ENCODE measurements at regions not wholly inside any gene's neighbourhood (a gene's known extent, or its start where the extent isn't known, plus 50 kb on each side); places are given as distances from the start of the nearest gene placed in this dataset.

DNA sequence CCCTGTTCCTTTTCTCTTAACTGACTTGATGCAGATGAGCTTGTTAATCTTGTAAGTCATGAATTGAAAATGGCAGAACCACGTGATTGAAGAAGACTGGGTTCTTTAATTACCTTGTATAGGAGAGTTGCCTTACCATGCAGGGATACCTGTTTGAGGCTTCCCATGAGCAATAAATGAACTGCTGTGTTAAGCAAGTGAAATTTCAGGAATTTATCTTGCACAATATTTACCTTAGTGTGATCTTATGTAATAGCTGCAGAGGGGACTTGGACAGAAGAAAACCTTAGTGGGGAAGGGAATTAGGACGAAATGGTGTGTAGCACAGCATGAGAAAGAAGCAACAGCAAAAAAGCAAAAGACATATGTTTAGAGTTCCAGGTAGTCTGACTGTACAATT is 384.0 kb upstream of the TMEFF2 start:
- Histone ChIP-seq H3K27ac (ENCODE audit: low read depth, low read length) (no peak overlapping the region), H2BK15ac (ENCODE audit: low read length) (no peak overlapping the region), H2BK5ac (ENCODE audit: low read depth, low read length) (no peak overlapping the region), H4K8ac (ENCODE audit: extremely low read depth, insufficient read depth, low read length) (no peak overlapping the region), H4K5ac (ENCODE audit: insufficient read length, low read depth, low read length) (no peak overlapping the region), H3K23ac (ENCODE audit: insufficient read length) (no peak overlapping the region), H3K9me3 (ENCODE audit: insufficient read depth in 2 of 2, low read depth in 1 of 2, low read length in 1 of 2) (no peaks in the 10 kb centered on the region), H3K27me3 (replicated peaks in 1 of 4; ENCODE audit: control insufficient read depth in 3 of 4, extremely low read depth in 1 of 4, insufficient read depth in 3 of 4, low read length in 3 of 4) (no peaks in the 10 kb centered on the region), H3K4me1 (replicated peaks in 1 of 4; ENCODE audit: control insufficient read depth in 3 of 4, insufficient read depth in 4 of 4, low read length in 3 of 4) (no peaks in the 10 kb centered on the region), H3K14ac (ENCODE audit: insufficient read length) (no peak overlapping the region), H3K23me2 (ENCODE audit: low read depth, low read length) (no peaks in the 10 kb centered on the region), H3K56ac (replicated peaks; ENCODE audit: insufficient read length, low read depth, low read length) (no peak overlapping the region), H3K79me1 (ENCODE audit: low read depth, low read length) (no peaks in the 10 kb centered on the region), H4K20me1 (replicated peaks in 1 of 2; ENCODE audit: control insufficient read depth in 1 of 2, insufficient read depth in 2 of 2, low read length in 2 of 2) (no peaks in the 10 kb centered on the region), H3K18ac (ENCODE audit: extremely low read depth, low read length) (no peak overlapping the region), H2BK120ac (replicated peaks; ENCODE audit: low read depth, low read length) (no peak overlapping the region), H3K9ac (replicated peaks in 1 of 4; ENCODE audit: extremely low read depth in 1 of 4, low read depth in 3 of 4, low read length in 3 of 4) (no peak overlapping the region), H2BK12ac (ENCODE audit: low read depth, low read length) (no peak overlapping the region), H2BK20ac (ENCODE audit: low read length) (no peak overlapping the region), H4K91ac (replicated peaks; ENCODE audit: insufficient read length, low read length) (no peak overlapping the region), H3K36me3 (ENCODE audit: control insufficient read depth in 2 of 4, insufficient read depth in 4 of 4, low read length in 3 of 4) (no peaks in the 10 kb centered on the region), H3K4me2 (ENCODE audit: insufficient read depth in 1 of 2, low read depth in 2 of 2, low read length in 2 of 2) (no peak overlapping the region), H3K79me2 (ENCODE audit: control insufficient read depth in 1 of 2, insufficient read depth in 2 of 2, low read length in 2 of 2) (no peaks in the 10 kb centered on the region), H3K4me3 (ENCODE audit: extremely low read depth in 1 of 4, insufficient read depth in 2 of 4, low read depth in 3 of 4, low read length in 4 of 4) (no peak overlapping the region), H2AK5ac (ENCODE audit: low read depth, low read length) (no peak overlapping the region), H2AFZ (ENCODE audit: low read length) (no peak overlapping the region), H3K4ac (replicated peaks; ENCODE audit: insufficient read length, low read depth, low read length) (no peak overlapping the region)
- ChIA-PET CTCF (ENCODE audit: partially characterized antibody) (interaction anchor here (0.6 to 0.9 kb wide), 2 partner anchors 46 to 107 kb away, joined by 3 read pairs; no protein-coding TSS in a partner anchor), POLR2A (ENCODE audit: partially characterized antibody) (no interaction called here)
- DNase-seq (ENCODE audit: low read depth in 1 of 2, low spot score in 2 of 2) (no peak), FAIRE-seq (no peak)
- 91% methylated on average over 2 of the region's 2 CpGs; no CpG with 5 or more reads in 1 of the 2 experiments for WGBS, 2 experiments (ENCODE audit: extremely low coverage in 1 of 2, insufficient coverage in 1 of 2, insufficient read length in 1 of 2, insufficient replicate concordance in 2 of 2, low coverage in 1 of 2, low lambda C conversion rate in 2 of 2, missing lambda C conversion rate in 1 of 2)
- TF ChIP-seq ASH2L (IDR thresholded peaks at IDR 0.05; ENCODE audit: low read length) (no peak), KDM4A (IDR thresholded peaks at IDR 0.05; ENCODE audit: low read depth, low read length, severe bottlenecking) (no peak), SUZ12 (IDR thresholded peaks at IDR 0.05; ENCODE audit: low read length) (no peak), POLR2AphosphoS5 (IDR thresholded peaks at IDR 0.05; ENCODE audit: low read depth, low read length) (no peak), TEAD4 (IDR thresholded peaks at IDR 0.05; ENCODE audit: low read depth, low read length) (no peak)
